HEK293 (cell line): ENCODE measurements at regions not wholly inside any gene's neighbourhood (a gene's known extent, or its start where the extent isn't known, plus 50 kb on each side); places are given as distances from the start of the nearest gene placed in this dataset.

Experiments used
- CTCF ChIA-PET: fragments of 350-600 bp; formaldehyde crosslinking; extraction: SDS; loops from one replicate; lab custom pipeline; 2021; ENCODE audit warnings: antibody characterized with exemption; lab: Yijun Ruan, JAX
- POLR2A ChIA-PET: fragments of 300-600 bp; formaldehyde crosslinking; extraction: SDS; loops from one replicate; lab custom pipeline; 2020; ENCODE audit warnings: antibody characterized with exemption, inconsistent platforms; lab: Yijun Ruan, JAX
- H3K27ac ChIP-seq: fragments of 200-500 bp; sonication (Bioruptor generic); 2 replicates; pipeline ENCODE4 v1.5.1; 2014; ENCODE audit warnings: low read depth, low read length, control low read depth, inconsistent platforms; ENCODE audit errors: extremely low read depth
- H3K36me3 ChIP-seq, 2 experiments: fragments of 200-500 bp in 1 of 2; sonication (Bioruptor generic) in 1 of 2; 1 replicate in 1 of 2; 2 replicates in 1 of 2; pipeline ENCODE4 v1.5.1; 2014 to 2017; ENCODE audit warnings: inconsistent platforms in 2 of 2, low read length in 2 of 2; ENCODE audit not compliant: control insufficient read depth in 2 of 2, insufficient read depth in 1 of 2
- H3K4me1 ChIP-seq: fragments of 200-500 bp; sonication (Bioruptor generic); 2 replicates; pipeline ENCODE4 v1.5.1; 2014; ENCODE audit warnings: mild to moderate bottlenecking, low read length, inconsistent platforms; ENCODE audit not compliant: control insufficient read depth, insufficient read depth
- H3K4me3 ChIP-seq: 2 replicates; pipeline ENCODE4 v1.5.1; 2011; ENCODE audit warnings: low read depth, mild to moderate bottlenecking, control low read depth, low read length, moderate library complexity
- H3K9me3 ChIP-seq: fragments of 200-500 bp; sonication (Bioruptor generic); 2 replicates; pipeline ENCODE4 v1.5.1; 2014; ENCODE audit warnings: low read depth, low read length, inconsistent platforms; ENCODE audit not compliant: control insufficient read depth, insufficient read depth
- GLI2 ChIP-seq: fragments of 450-650 bp; formaldehyde crosslinking; IDR thresholded peaks from 2 replicates; pipeline ENCODE4; 2017; ENCODE audit warnings: missing biosample characterization, missing genetic modification characterization, low read depth, borderline replicate concordance
- PRDM10 ChIP-seq: fragments of 450-650 bp; formaldehyde crosslinking; IDR thresholded peaks from 2 replicates; pipeline ENCODE4 v1.5.1; 2016; ENCODE audit warnings: missing biosample characterization, missing genetic modification characterization
- SP3 ChIP-seq: fragments of 450-650 bp; formaldehyde crosslinking; IDR thresholded peaks from 2 replicates; pipeline ENCODE4 v1.5.1; 2016; ENCODE audit warnings: missing biosample characterization, missing genetic modification characterization
- ZBTB1 ChIP-seq: fragments of 450-650 bp; formaldehyde crosslinking; IDR thresholded peaks from 2 replicates; pipeline ENCODE4 v1.5.1; 2016; ENCODE audit warnings: missing biosample characterization, missing genetic modification characterization
- ZBTB6 ChIP-seq: fragments of 450-650 bp; formaldehyde crosslinking; IDR thresholded peaks from 2 replicates; pipeline ENCODE4 v1.5.1; 2017; ENCODE audit warnings: missing biosample characterization, missing genetic modification characterization
- ZNF133 ChIP-seq: fragments of 450-650 bp; formaldehyde crosslinking; IDR thresholded peaks from 2 replicates; pipeline ENCODE4 v1.5.1; 2016; ENCODE audit warnings: missing biosample characterization, missing genetic modification characterization
- ZNF174 ChIP-seq: fragments of 450-650 bp; formaldehyde crosslinking; IDR thresholded peaks from 2 replicates; pipeline ENCODE4 v1.5.0; 2017; ENCODE audit warnings: missing biosample characterization, mild to moderate bottlenecking, missing genetic modification characterization
- ZNF184 ChIP-seq: fragments of 450-650 bp; IDR thresholded peaks from 2 replicates; pipeline ENCODE4 v1.5.1; 2018; ENCODE audit warnings: missing biosample characterization, mild to moderate bottlenecking, missing genetic modification characterization
- ZNF221 ChIP-seq: fragments of 450-650 bp; formaldehyde crosslinking; IDR thresholded peaks from 2 replicates; pipeline ENCODE4 v1.5.1; 2017; ENCODE audit warnings: missing biosample characterization, missing genetic modification characterization, borderline replicate concordance
- ZNF354C ChIP-seq: fragments of 450-650 bp; formaldehyde crosslinking; IDR thresholded peaks from 2 replicates; pipeline ENCODE4 v1.5.1; 2016; ENCODE audit warnings: missing biosample characterization, missing genetic modification characterization, low read depth, borderline replicate concordance
- ZNF426 ChIP-seq: fragments of 450-650 bp; formaldehyde crosslinking; IDR thresholded peaks from 2 replicates; pipeline ENCODE4 v1.5.1; 2017; ENCODE audit warnings: missing biosample characterization, missing genetic modification characterization, mild to moderate bottlenecking, inconsistent platforms, moderate library complexity
- ZNF514 ChIP-seq: fragments of 450-650 bp; formaldehyde crosslinking; IDR thresholded peaks from 2 replicates; pipeline ENCODE4 v1.5.1; 2016; ENCODE audit warnings: missing biosample characterization, missing genetic modification characterization
- ZNF560 ChIP-seq: fragments of 450-650 bp; formaldehyde crosslinking; IDR thresholded peaks from 2 replicates; pipeline ENCODE4 v1.5.1; 2017; ENCODE audit warnings: missing biosample characterization, missing genetic modification characterization, borderline replicate concordance
- ZNF571 ChIP-seq: fragments of 450-650 bp; formaldehyde crosslinking; IDR thresholded peaks from 2 replicates; pipeline ENCODE4 v1.5.0; 2017; ENCODE audit warnings: missing biosample characterization, missing genetic modification characterization
- ZNF580 ChIP-seq: fragments of 450-650 bp; formaldehyde crosslinking; IDR thresholded peaks from 2 replicates; pipeline ENCODE4 v1.5.1; 2016; ENCODE audit warnings: missing biosample characterization, missing genetic modification characterization
- ZNF600 ChIP-seq: fragments of 450-650 bp; formaldehyde crosslinking; IDR thresholded peaks from 2 replicates; pipeline ENCODE4 v1.5.1; 2016; ENCODE audit warnings: missing biosample characterization, missing genetic modification characterization
- ZNF639 ChIP-seq: fragments of 450-650 bp; formaldehyde crosslinking; IDR thresholded peaks from 2 replicates; pipeline ENCODE4 v1.5.1; 2016; ENCODE audit warnings: missing biosample characterization, missing genetic modification characterization
- ZNF692 ChIP-seq: fragments of 450-650 bp; formaldehyde crosslinking; IDR thresholded peaks from 2 replicates; pipeline ENCODE4 v1.5.1; 2016; ENCODE audit warnings: missing biosample characterization, missing genetic modification characterization
- ZNF830 ChIP-seq: fragments of 450-650 bp; IDR thresholded peaks from 2 replicates; pipeline ENCODE4 v1.5.0; 2018; ENCODE audit warnings: missing biosample characterization, missing genetic modification characterization, low read depth, mild to moderate bottlenecking, moderate library complexity
- ZSCAN4 ChIP-seq: fragments of 450-650 bp; formaldehyde crosslinking; IDR thresholded peaks from 2 replicates; pipeline ENCODE4 v1.5.1; 2017; ENCODE audit warnings: missing biosample characterization, missing genetic modification characterization

GRCh38 chr9:115673599-115673998, 480.0 kb upstream of the PAPPA start:
- Histone ChIP-seq H3K27ac (no peak overlapping the region), H3K9me3 (no peaks in the 10 kb centered on the region), H3K4me1 (no peaks in the 10 kb centered on the region), H3K4me3 (no peak overlapping the region), H3K36me3 (no peaks in the 10 kb centered on the region)
- CTCF ChIA-PET = no interaction called here
- POLR2A ChIA-PET = no interaction called here
- no peak for TF ChIP-seq ZNF221 (tag by site-specific recombination)
- TF ChIP-seq ZNF184 (tag by site-specific recombination) = no peak

- H3K4me3 ChIP-seq = no peak overlapping the region
- no peaks in the 10 kb centered on the region for H3K4me1 ChIP-seq
- ChIA-PET CTCF (no interaction called here), POLR2A (no interaction called here)
- H3K36me3 ChIP-seq = no peaks in the 10 kb centered on the region
- no peak overlapping the region for H3K27ac ChIP-seq
- no peak for TF ChIP-seq ZNF354C (tag by site-specific recombination)
- no peak for TF ChIP-seq ZNF600 (tag by site-specific recombination)
- no peak for TF ChIP-seq SP3
- TF ChIP-seq ZSCAN4 (tag by site-specific recombination) = no peak
- TF ChIP-seq ZNF133 (tag by site-specific recombination) = no peak
- TF ChIP-seq ZNF514 = no peak
- no peak for TF ChIP-seq ZNF692 (tag by site-specific recombination)
- no peak for TF ChIP-seq ZNF560 (tag by site-specific recombination)
- no peak for TF ChIP-seq ZBTB1 (tag by site-specific recombination)
- no peak for TF ChIP-seq ZNF580 (tag by site-specific recombination)
- no peak for TF ChIP-seq ZBTB6 (tag by site-specific recombination)
- TF ChIP-seq GLI2 (tag by site-specific recombination) = no peak
- no peak for TF ChIP-seq ZNF174 (tag by site-specific recombination)
- TF ChIP-seq ZNF639 (tag by site-specific recombination) = no peak
- TF ChIP-seq ZNF426 (tag by site-specific recombination) = no peak
- no peak for TF ChIP-seq ZNF571 (tag by site-specific recombination)
- TF ChIP-seq PRDM10 = no peak
- no peak for TF ChIP-seq ZNF830
- H3K9me3 ChIP-seq = no peaks in the 10 kb centered on the region
Observed at GRCh38 chr9:115674091-115674490, 479.5 kb upstream of the PAPPA start.
